PC-9 (cell line): ENCODE measurements at regions not wholly inside any gene's neighbourhood (a gene's known extent, or its start where the extent isn't known, plus 50 kb on each side); places are given as distances from the start of the nearest gene placed in this dataset.

Experiments used
- BruUV-seq: library from RNA; stranded (reverse); fragments of 400-500 nt; replicated peaks from 2 replicates; lab custom pipeline; 2021; lab: Mats Ljungman, UMichigan
- CTCF ChIA-PET: fragments of 300-600 bp; sonication (Branson Sonifier 250); formaldehyde crosslinking; loops from one replicate; lab custom pipeline; 2022; ENCODE audit warnings: antibody characterized with exemption; lab: Charles Lee
- POLR2A ChIA-PET: fragments of 300-600 bp; sonication (Branson Sonifier 250); formaldehyde crosslinking; loops from one replicate; lab custom pipeline; 2022; ENCODE audit warnings: antibody characterized with exemption; ENCODE audit not compliant: unreplicated experiment; lab: Charles Lee
- DNase-seq, 2 experiments: peaks; one replicate each; pipeline versions ENCODE4 v3.0.0 to v3.0.0-alpha.2; 2015 to 2022; ENCODE audit warnings: mixed read lengths in 1 of 2
- H2AFZ ChIP-seq: fragments of 200-600 bp; sonication (generic); 2 replicates; pipeline ENCODE4 v1.8.1; 2017; ENCODE audit warnings: antibody characterized with exemption
- H3F3A ChIP-seq: fragments of 200-600 bp; sonication (generic); 2 replicates; pipeline ENCODE4 v1.8.1; 2017; ENCODE audit warnings: antibody characterized with exemption, mild to moderate bottlenecking, low read depth; ENCODE audit not compliant: insufficient read depth
- H3K27ac ChIP-seq: fragments of 200-600 bp; sonication (generic); 2 replicates; pipeline ENCODE4 v1.6.1; 2016; ENCODE audit warnings: mixed run types
- H3K27me3 ChIP-seq: fragments of 200-600 bp; sonication (generic); 2 replicates; pipeline ENCODE4 v1.6.1; 2016; ENCODE audit warnings: low read depth, mixed run types; ENCODE audit not compliant: insufficient read depth
- H3K36me3 ChIP-seq: fragments of 200-600 bp; sonication (generic); 2 replicates; pipeline ENCODE4 v1.6.1; 2016; ENCODE audit warnings: low read depth, mixed run types
- H3K4me1 ChIP-seq: fragments of 200-600 bp; sonication (generic); replicated peaks from 2 replicates; pipeline ENCODE4 v1.6.1; 2016; ENCODE audit warnings: mixed run types; ENCODE audit not compliant: insufficient read depth
- H3K4me2 ChIP-seq: fragments of 200-600 bp; sonication (generic); 2 replicates; pipeline ENCODE4 v1.6.1; 2017; ENCODE audit warnings: mixed run types
- H3K4me3 ChIP-seq: fragments of 200-600 bp; sonication (generic); 2 replicates; pipeline ENCODE4 v1.6.1; 2016; ENCODE audit warnings: mixed run types
- H3K79me2 ChIP-seq: fragments of 200-600 bp; sonication (generic); 2 replicates; pipeline ENCODE4 v1.6.1; 2017; ENCODE audit warnings: low read depth, mixed run types
- H3K9me2 ChIP-seq: fragments of 200-600 bp; sonication (generic); 2 replicates; pipeline ENCODE4 v1.8.1; 2017; ENCODE audit warnings: mild to moderate bottlenecking; ENCODE audit not compliant: insufficient read depth
- H3K9me3 ChIP-seq: fragments of 200-600 bp; sonication (generic); 2 replicates; pipeline ENCODE4 v1.8.1; 2016; ENCODE audit warnings: low read depth; ENCODE audit not compliant: insufficient read depth
- H4K20me1 ChIP-seq: fragments of 200-600 bp; sonication (generic); 2 replicates; pipeline ENCODE4 v1.8.1; 2017; ENCODE audit not compliant: insufficient read depth
- EZH2 ChIP-seq: fragments of 200-600 bp; sonication (generic); IDR thresholded peaks from 2 replicates; pipeline ENCODE4 v1.8.0; 2017; ENCODE audit warnings: antibody characterized with exemption, low read depth
- intact Hi-C: fragments of 100-400 bp; cut with micrococcal nuclease; formaldehyde crosslinking; loops from one replicate; pipeline ENCODE4 v1.10.0; 2022; ENCODE audit not compliant: unreplicated experiment
- TF ChIP-seq, protein P1 (sequence below): fragments of 200-600 bp; sonication (generic); conservative IDR thresholded peaks from 2 replicates; pipeline ENCODE4 v1.6.1; 2017; ENCODE audit warnings: mixed run types, antibody characterized with exemption, mild to moderate bottlenecking, moderate library complexity

DNA sequence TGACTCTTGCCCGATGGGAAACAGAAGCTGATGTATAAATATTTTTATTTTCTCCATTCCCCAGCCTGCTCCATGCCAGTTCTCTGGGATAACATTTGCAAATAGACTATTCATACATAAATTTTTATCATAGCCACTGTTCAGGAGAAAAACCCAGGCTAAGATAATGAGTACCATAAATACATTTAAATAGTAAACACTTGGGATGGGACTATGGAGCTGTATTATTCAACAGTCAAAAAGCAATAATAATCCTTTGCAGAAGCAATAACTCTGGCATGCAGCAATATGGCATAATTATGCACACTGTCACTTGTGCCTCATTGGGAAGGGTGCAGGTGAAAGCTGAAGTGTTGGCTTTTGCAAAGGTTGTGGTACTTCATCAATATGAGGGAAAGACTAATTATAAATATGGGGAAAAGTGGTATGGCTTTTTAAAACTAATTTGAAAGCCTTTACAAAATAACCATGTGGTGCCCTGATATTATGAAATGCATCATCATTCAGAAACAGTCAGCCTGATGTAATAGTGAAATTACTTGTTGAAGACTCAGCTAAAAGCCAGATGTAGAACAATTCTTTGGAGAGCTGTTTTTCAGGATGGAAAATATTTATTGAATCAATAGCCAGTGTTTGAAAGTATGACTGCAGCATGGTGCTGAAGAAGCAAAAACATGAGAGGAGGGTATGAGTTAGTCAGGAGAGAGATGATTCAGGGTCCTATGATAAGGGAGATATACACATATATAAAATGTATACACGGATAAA lies 2476.7 kb downstream of the PCDH9 start:
- no TSS peak for BruUV-seq
- DNase-seq = no peak
- POLR2A ChIA-PET = no interaction called here

DNA sequence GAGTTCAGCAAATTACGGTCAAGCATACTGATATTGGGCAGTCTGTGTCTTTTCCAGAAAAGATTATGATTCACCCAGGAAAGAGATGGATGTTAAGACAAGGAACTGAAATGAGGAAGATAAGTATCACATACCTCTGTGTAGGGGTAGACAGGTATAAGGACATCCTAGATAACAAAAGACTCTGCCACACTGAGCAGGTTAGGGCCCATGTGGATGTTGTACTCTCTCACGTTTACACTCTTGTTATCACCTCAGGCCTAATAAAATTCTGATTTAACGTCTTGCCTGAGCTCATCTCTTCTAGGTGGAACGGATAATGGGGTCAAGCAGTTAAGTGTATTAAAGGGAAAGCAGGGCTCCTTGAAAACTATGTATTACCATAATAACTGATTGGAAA lies 2480.8 kb downstream of the PCDH9 start:
- H3K4me3 ChIP-seq = no peak overlapping the region
- CTCF ChIA-PET = no interaction called here
- peak overlapping the region; percentile 48 for H2AFZ ChIP-seq
- H3K9me2 ChIP-seq = no peaks in the 10 kb centered on the region
- H3K79me2 ChIP-seq = no peaks in the 10 kb centered on the region
- no peaks in the 10 kb centered on the region for H3K27me3 ChIP-seq
- H3K4me2 ChIP-seq = no peak overlapping the region
- intact Hi-C loops = no loop called here
- no peaks in the 10 kb centered on the region for H4K20me1 ChIP-seq
- BruUV-seq = no TSS peak
- no peaks in the 10 kb centered on the region for H3K36me3 ChIP-seq
- no peaks in the 10 kb centered on the region for H3K4me1 ChIP-seq
- TF ChIP-seq, protein P1, sequence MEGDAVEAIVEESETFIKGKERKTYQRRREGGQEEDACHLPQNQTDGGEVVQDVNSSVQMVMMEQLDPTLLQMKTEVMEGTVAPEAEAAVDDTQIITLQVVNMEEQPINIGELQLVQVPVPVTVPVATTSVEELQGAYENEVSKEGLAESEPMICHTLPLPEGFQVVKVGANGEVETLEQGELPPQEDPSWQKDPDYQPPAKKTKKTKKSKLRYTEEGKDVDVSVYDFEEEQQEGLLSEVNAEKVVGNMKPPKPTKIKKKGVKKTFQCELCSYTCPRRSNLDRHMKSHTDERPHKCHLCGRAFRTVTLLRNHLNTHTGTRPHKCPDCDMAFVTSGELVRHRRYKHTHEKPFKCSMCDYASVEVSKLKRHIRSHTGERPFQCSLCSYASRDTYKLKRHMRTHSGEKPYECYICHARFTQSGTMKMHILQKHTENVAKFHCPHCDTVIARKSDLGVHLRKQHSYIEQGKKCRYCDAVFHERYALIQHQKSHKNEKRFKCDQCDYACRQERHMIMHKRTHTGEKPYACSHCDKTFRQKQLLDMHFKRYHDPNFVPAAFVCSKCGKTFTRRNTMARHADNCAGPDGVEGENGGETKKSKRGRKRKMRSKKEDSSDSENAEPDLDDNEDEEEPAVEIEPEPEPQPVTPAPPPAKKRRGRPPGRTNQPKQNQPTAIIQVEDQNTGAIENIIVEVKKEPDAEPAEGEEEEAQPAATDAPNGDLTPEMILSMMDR = no peak
- no peak for TF ChIP-seq EZH2
- no peaks in the 10 kb centered on the region for H3K9me3 ChIP-seq
- POLR2A ChIA-PET = no interaction called here
- H3F3A ChIP-seq = no peaks in the 10 kb centered on the region
- no peak for DNase-seq
- H3K27ac ChIP-seq = no peak overlapping the region

More for the DNA sequence above, 2476.7 kb downstream of the PCDH9 start:
- no peaks in the 10 kb centered on the region for H3K9me3 ChIP-seq
- H3K4me3 ChIP-seq = no peak overlapping the region
- no peaks in the 10 kb centered on the region for H3K27me3 ChIP-seq
- no peak overlapping the region for H2AFZ ChIP-seq
- H3F3A ChIP-seq = no peaks in the 10 kb centered on the region
- CTCF ChIA-PET = no interaction called here
- TF ChIP-seq EZH2 = no peak
- TF ChIP-seq, protein P1 = no peak
- no peaks in the 10 kb centered on the region for H3K9me2 ChIP-seq
- H4K20me1 ChIP-seq = no peaks in the 10 kb centered on the region
- intact Hi-C loops = no loop called here
- H3K4me1 ChIP-seq = no peaks in the 10 kb centered on the region
- H3K36me3 ChIP-seq = no peaks in the 10 kb centered on the region
- H3K4me2 ChIP-seq = no peak overlapping the region
- H3K27ac ChIP-seq = no peak overlapping the region
- H3K79me2 ChIP-seq = no peaks in the 10 kb centered on the region

DNA sequence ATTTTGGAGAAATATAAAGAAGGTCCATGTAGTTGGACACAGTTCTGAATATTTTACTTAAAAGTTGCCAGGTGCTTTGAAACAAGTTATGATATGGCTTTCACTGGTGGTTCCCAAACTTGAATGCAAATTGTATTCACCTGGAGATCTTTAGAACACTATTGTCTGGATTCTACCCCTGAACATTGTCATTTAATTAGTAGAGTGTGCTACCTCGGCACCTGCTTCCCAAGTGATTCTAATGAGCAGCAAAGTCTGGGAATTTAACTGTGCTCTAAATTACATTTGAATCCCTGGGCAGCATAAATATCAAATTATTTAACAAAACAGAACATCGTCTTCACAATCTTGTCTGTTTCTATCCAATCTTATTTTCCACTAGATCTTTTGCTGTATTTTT lies 2483.3 kb downstream of the PCDH9 start:
- no peak overlapping the region for H2AFZ ChIP-seq
- DNase-seq = no peak
- no peaks in the 10 kb centered on the region for H3F3A ChIP-seq
- no peaks in the 10 kb centered on the region for H3K27me3 ChIP-seq
- TF ChIP-seq, protein P1 = no peak
- no peak for TF ChIP-seq EZH2
- H4K20me1 ChIP-seq = no peaks in the 10 kb centered on the region
- no peaks in the 10 kb centered on the region for H3K4me1 ChIP-seq
- no peaks in the 10 kb centered on the region for H3K36me3 ChIP-seq
- no peaks in the 10 kb centered on the region for H3K79me2 ChIP-seq
- BruUV-seq = no TSS peak
- intact Hi-C loops = no loop called here
- H3K4me2 ChIP-seq = no peak overlapping the region
- H3K4me3 ChIP-seq = no peak overlapping the region
- no peaks in the 10 kb centered on the region for H3K9me3 ChIP-seq
- ChIA-PET POLR2A (no interaction called here), CTCF (no interaction called here)
- no peak overlapping the region for H3K27ac ChIP-seq
- H3K9me2 ChIP-seq = no peaks in the 10 kb centered on the region
